OCI-LY7 (cell line): ENCODE measurements at regions not wholly inside any gene's neighbourhood (a gene's known extent, or its start where the extent isn't known, plus 50 kb on each side); places are given as distances from the start of the nearest gene placed in this dataset.

Experiments
- BruUV-seq: library from RNA; stranded (reverse); fragments of 400-500 nt; replicated peaks from 2 replicates; lab custom pipeline; 2021; lab: Mats Ljungman, UMichigan
- CTCF ChIA-PET: fragments of 300-600 bp; sonication (Branson Sonifier 250); formaldehyde crosslinking; loops from one replicate; lab custom pipeline; 2022; ENCODE audit warnings: antibody characterized with exemption; ENCODE audit not compliant: unreplicated experiment; lab: Charles Lee
- POLR2A ChIA-PET: fragments of 300-600 bp; sonication (Branson Sonifier 250); formaldehyde crosslinking; loops from one replicate; lab custom pipeline; 2022; ENCODE audit warnings: antibody characterized with exemption; lab: Charles Lee
- DNase-seq: peaks from one replicate; pipeline ENCODE4 v3.0.0-alpha.2; 2015; ENCODE audit warnings: low spot score
- H2AFZ ChIP-seq: fragments of 200-600 bp; sonication (generic), shearing (Covaris generic); 2 replicates; pipeline ENCODE4 v1.6.1; 2014; ENCODE audit warnings: mild to moderate bottlenecking, antibody characterized with exemption, low read length, moderate library complexity
- H3K27ac ChIP-seq: fragments of 200-600 bp; sonication (generic); 2 replicates; pipeline ENCODE4 v1.5.1; 2014; ENCODE audit warnings: mixed run types, low read depth, mild to moderate bottlenecking, moderate library complexity, low read length, inconsistent platforms; ENCODE audit not compliant: poor library complexity, severe bottlenecking
- H3K36me3 ChIP-seq: fragments of 200-600 bp; sonication (generic); 2 replicates; pipeline ENCODE4 v1.6.1; 2014; ENCODE audit warnings: mild to moderate bottlenecking, antibody characterized with exemption, low read length, moderate library complexity, mixed read lengths; ENCODE audit not compliant: insufficient read depth
- H3K4me1 ChIP-seq: fragments of 200-600 bp; sonication (generic); 2 replicates; pipeline ENCODE4 v1.5.1; 2014; ENCODE audit warnings: mild to moderate bottlenecking, low read length; ENCODE audit not compliant: insufficient read depth, poor library complexity, severe bottlenecking
- H3K4me2 ChIP-seq: fragments of 200-600 bp; sonication (generic); 2 replicates; pipeline ENCODE4 v1.6.1; 2014; ENCODE audit warnings: mild to moderate bottlenecking, low read length
- H3K4me3 ChIP-seq: fragments of 200-600 bp; sonication (generic); 2 replicates; pipeline ENCODE4 v1.5.1; 2014; ENCODE audit warnings: mild to moderate bottlenecking, low read depth, low read length; ENCODE audit not compliant: poor library complexity, severe bottlenecking
- H3K79me2 ChIP-seq: fragments of 200-600 bp; sonication (generic); 2 replicates; pipeline ENCODE4 v1.6.1; 2016; ENCODE audit warnings: low read depth, mild to moderate bottlenecking, low read length, moderate library complexity, mixed read lengths; ENCODE audit not compliant: insufficient read depth
- H3K9me2 ChIP-seq: fragments of 200-600 bp; sonication (generic); 2 replicates; pipeline ENCODE4 v1.6.1; 2016; ENCODE audit warnings: mild to moderate bottlenecking, low read length, mixed read lengths; ENCODE audit not compliant: insufficient read depth
- H3K9me3 ChIP-seq: fragments of 200-600 bp; sonication (generic); 2 replicates; pipeline ENCODE4 v1.6.1; 2014; ENCODE audit warnings: mild to moderate bottlenecking, mixed run types, low read length, mixed read lengths
- H4K20me1 ChIP-seq: fragments of 200-600 bp; sonication (generic); 2 replicates; pipeline ENCODE4 v1.6.1; 2014; ENCODE audit warnings: mild to moderate bottlenecking, antibody characterized with exemption, low read length, moderate library complexity, mixed read lengths; ENCODE audit not compliant: insufficient read depth
- CTCF ChIP-seq: fragments of 200-600 bp; sonication (generic); conservative IDR thresholded peaks from 2 replicates; pipeline ENCODE4 v1.5.1; 2014; ENCODE audit warnings: mild to moderate bottlenecking, antibody characterized with exemption, low read length, moderate library complexity, mixed read lengths
- EZH2phosphoT487 ChIP-seq: fragments of 200-600 bp; sonication (generic); IDR thresholded peaks from 2 replicates; pipeline ENCODE4 v1.6.1; 2018; ENCODE audit warnings: low read depth, borderline replicate concordance, mild to moderate bottlenecking, mixed run types, antibody characterized with exemption, low read length, moderate library complexity, mixed read lengths
- intact Hi-C: fragments of 100-400 bp; cut with micrococcal nuclease; formaldehyde crosslinking; loops from one replicate; pipeline ENCODE4 v1.10.0; 2022; ENCODE audit not compliant: unreplicated experiment

- no peak for DNase-seq
- TF ChIP-seq CTCF (no peak), EZH2phosphoT487 (no peak)
- Histone ChIP-seq H3K9me3 (no peaks in the 10 kb centered on the region), H3K4me2 (no peak overlapping the region), H3K79me2 (no peaks in the 10 kb centered on the region), H4K20me1 (no peaks in the 10 kb centered on the region), H2AFZ (no peak overlapping the region), H3K4me1 (no peaks in the 10 kb centered on the region), H3K9me2 (no peaks in the 10 kb centered on the region), H3K4me3 (no peak overlapping the region), H3K27ac (no peak overlapping the region), H3K36me3 (no peaks in the 10 kb centered on the region)
- intact Hi-C loops, result no loop called here
- ChIA-PET POLR2A (no interaction called here), CTCF (no interaction called here)
- BruUV-seq, result no TSS peak
These were observed 454.5 kb upstream of the SEMA3D start for GRCh38 chr7:85641331-85641730.

DNA sequence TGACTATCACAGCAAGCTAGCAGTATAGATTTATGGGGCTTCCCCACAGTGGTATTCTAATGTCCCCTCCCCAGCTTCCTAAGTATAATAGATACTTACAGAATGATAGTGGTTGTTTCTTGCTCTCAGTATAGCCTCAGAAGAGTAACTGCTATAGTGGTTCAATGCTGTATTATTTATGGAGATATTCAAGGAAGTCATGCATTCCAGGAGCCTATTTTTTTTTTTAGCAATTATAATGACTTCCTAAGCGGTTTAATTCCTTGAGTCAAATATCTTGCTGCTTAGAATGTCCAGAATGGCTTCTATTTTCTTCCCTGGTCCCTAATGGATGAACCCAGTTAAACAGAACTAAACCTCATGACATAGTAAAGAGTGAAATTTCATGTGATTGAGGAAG is 451.5 kb upstream of the SEMA3D start:
- no peak overlapping the region for H3K4me2 ChIP-seq
- intact Hi-C loops, result no loop called here
- DNase-seq, result no peak
- TF ChIP-seq CTCF, result no peak
- TF ChIP-seq EZH2phosphoT487, result no peak
- no peaks in the 10 kb centered on the region for H3K9me3 ChIP-seq
- H3K36me3 ChIP-seq, result no peaks in the 10 kb centered on the region
- POLR2A ChIA-PET, result interaction anchor here (0.9 kb wide), 1 partner anchor 418 kb away, joined by 3 read pairs; no protein-coding TSS in a partner anchor
- no peak overlapping the region for H3K27ac ChIP-seq
- no peaks in the 10 kb centered on the region for H3K9me2 ChIP-seq
- CTCF ChIA-PET, result no interaction called here
- no peaks in the 10 kb centered on the region for H3K79me2 ChIP-seq
- no TSS peak for BruUV-seq
- H4K20me1 ChIP-seq, result no peaks in the 10 kb centered on the region
- no peak overlapping the region for H3K4me3 ChIP-seq
- H3K4me1 ChIP-seq, result no peaks in the 10 kb centered on the region
- H2AFZ ChIP-seq, result no peak overlapping the region

DNA sequence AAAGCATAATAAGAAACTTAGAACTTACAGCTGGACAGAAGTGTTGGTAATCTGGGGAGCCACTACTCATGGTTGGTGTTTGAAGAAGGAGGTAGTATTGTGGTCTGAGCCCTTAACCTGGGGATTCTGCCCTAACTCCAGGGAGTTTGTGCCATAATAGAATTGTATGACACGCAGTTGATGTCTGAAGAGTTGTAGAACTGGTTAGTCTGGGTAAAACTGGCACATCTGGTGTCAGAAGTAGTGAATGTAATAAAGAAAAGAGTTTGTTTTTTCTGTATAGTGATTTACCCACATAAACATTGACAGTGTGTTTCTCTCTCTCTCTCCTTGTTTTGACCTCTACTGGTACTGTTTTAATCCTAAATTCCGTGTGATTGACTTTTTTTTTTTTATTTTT is 448.1 kb upstream of the SEMA3D start:
- no peak for DNase-seq
- Histone ChIP-seq H2AFZ (no peak overlapping the region), H3K79me2 (no peaks in the 10 kb centered on the region), H3K9me3 (no peaks in the 10 kb centered on the region), H3K36me3 (no peaks in the 10 kb centered on the region), H3K27ac (no peak overlapping the region), H3K4me2 (no peak overlapping the region), H3K4me3 (no peak overlapping the region), H4K20me1 (no peaks in the 10 kb centered on the region), H3K4me1 (no peaks in the 10 kb centered on the region), H3K9me2 (no peaks in the 10 kb centered on the region)
- CTCF ChIA-PET, result no interaction called here
- no peak for TF ChIP-seq EZH2phosphoT487
- no peak for TF ChIP-seq CTCF
- POLR2A ChIA-PET, result no interaction called here
- intact Hi-C loops, result no loop called here
- no TSS peak for BruUV-seq
